ENCODE measurements at regions not wholly inside any gene's neighbourhood (a gene's known extent, or its start where the extent isn't known, plus 50 kb on each side); places are given as distances from the start of the nearest gene placed in this dataset.

DNA sequence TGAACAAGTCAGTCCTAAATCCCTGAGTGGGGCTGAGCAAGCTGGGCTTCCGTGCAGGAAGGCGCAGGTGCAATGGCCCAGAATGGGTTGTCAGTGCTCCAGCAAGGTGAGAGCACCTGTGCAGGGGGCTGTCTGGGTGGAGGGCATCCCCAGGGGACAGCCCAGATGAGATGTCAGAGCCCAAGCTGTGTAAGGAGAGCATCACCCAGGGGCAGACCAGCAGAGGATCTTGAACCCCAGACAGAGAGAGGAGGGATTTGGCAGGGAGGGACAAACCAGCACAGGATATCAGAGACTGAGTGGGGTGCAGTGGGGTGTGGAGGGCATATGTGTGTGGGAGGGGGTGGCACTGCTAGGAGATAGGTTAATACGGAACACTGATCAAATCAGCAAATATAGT, 114.9 kb upstream of the TMEM45B start:
- Histone ChIP-seq H2BK5ac (ENCODE audit: low read depth, low read length, poor library complexity, severe bottlenecking) (no peak overlapping the region), H2BK20ac (ENCODE audit: low read depth, low read length) (no peak overlapping the region), H3K4me2 (ENCODE audit: low read depth, low read length) (no peak overlapping the region), H3K9me3 (ENCODE audit: control insufficient read depth, insufficient read depth, low read length) (no peaks in the 10 kb centered on the region), H3K4me3 (ENCODE audit: insufficient read depth, low read depth, low read length) (no peak overlapping the region), H2BK15ac (ENCODE audit: low read depth, low read length) (no peak overlapping the region), H3K9ac (ENCODE audit: low read depth, low read length) (no peak overlapping the region), H3K18ac (ENCODE audit: low read depth, low read length) (no peak overlapping the region), H3K27ac (ENCODE audit: insufficient read depth, low read length) (no peak overlapping the region), H2AK5ac (ENCODE audit: low read depth, low read length) (no peak overlapping the region), H3K56ac (ENCODE audit: extremely low read depth, insufficient read depth, low read length) (no peak overlapping the region), H3K4ac (ENCODE audit: low read depth, low read length) (no peak overlapping the region), H4K5ac (ENCODE audit: low read depth, low read length) (no peak overlapping the region), H4K20me1 (ENCODE audit: insufficient read depth, low read length) (no peaks in the 10 kb centered on the region), H4K91ac (ENCODE audit: insufficient read depth, low read depth, low read length) (no peak overlapping the region), H3K14ac (replicated peaks; ENCODE audit: low read depth, low read length) (no peak overlapping the region), H3K9me1 (ENCODE audit: insufficient read depth, low read length) (no peaks in the 10 kb centered on the region), H3K23ac (ENCODE audit: low read depth, low read length) (no peak overlapping the region), H3K4me1 (ENCODE audit: control insufficient read depth, insufficient read depth, low read length) (no peaks in the 10 kb centered on the region), H2AK9ac (replicated peaks; ENCODE audit: low read depth, low read length, poor library complexity) (no peak overlapping the region), H3K79me1 (ENCODE audit: low read depth in 1 of 2, low read length in 2 of 2) (no peaks in the 10 kb centered on the region), H2BK120ac (ENCODE audit: low read depth, low read length) (no peak overlapping the region), H2AFZ (replicated peaks; ENCODE audit: low read length, poor library complexity) (no peak overlapping the region), H4K8ac (ENCODE audit: low read depth in 2 of 2, low read length in 2 of 2) (no peak overlapping the region), H3K36me3 (ENCODE audit: control insufficient read depth, insufficient read depth, low read length) (no peaks in the 10 kb centered on the region), H3K27me3 (ENCODE audit: control insufficient read depth, insufficient read depth, low read length) (peaks cover 14% of the 10 kb centered on the region)
- dilution Hi-C loops (cut with HindIII; ENCODE audit: low sequenced_read_pairs, unreplicated experiment) = no loop called here
- CTCF ChIA-PET = no interaction called here
- POLR2A ChIA-PET (ENCODE audit: unreplicated experiment) = no interaction called here
- intact Hi-C loops (cut with micrococcal nuclease) = no loop called here
- in situ Hi-C loops (cut with MboI; ENCODE audit: low sequenced_read_pairs) = no loop called here
- BruUV-seq (replicated peaks) = no TSS peak
- TF ChIP-seq, protein P1, sequence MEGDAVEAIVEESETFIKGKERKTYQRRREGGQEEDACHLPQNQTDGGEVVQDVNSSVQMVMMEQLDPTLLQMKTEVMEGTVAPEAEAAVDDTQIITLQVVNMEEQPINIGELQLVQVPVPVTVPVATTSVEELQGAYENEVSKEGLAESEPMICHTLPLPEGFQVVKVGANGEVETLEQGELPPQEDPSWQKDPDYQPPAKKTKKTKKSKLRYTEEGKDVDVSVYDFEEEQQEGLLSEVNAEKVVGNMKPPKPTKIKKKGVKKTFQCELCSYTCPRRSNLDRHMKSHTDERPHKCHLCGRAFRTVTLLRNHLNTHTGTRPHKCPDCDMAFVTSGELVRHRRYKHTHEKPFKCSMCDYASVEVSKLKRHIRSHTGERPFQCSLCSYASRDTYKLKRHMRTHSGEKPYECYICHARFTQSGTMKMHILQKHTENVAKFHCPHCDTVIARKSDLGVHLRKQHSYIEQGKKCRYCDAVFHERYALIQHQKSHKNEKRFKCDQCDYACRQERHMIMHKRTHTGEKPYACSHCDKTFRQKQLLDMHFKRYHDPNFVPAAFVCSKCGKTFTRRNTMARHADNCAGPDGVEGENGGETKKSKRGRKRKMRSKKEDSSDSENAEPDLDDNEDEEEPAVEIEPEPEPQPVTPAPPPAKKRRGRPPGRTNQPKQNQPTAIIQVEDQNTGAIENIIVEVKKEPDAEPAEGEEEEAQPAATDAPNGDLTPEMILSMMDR (conservative IDR thresholded peaks at IDR 0.05; ENCODE audit: low read depth, low read length) = no peak
- no peak for TF ChIP-seq CEBPB (IDR thresholded peaks at IDR 0.05; ENCODE audit: low read depth, low read length)
- TF ChIP-seq MAZ (IDR thresholded peaks at IDR 0.05; ENCODE audit: borderline replicate concordance, low read depth, low read length) = no peak
- no peak for TF ChIP-seq FOS (IDR thresholded peaks at IDR 0.05; ENCODE audit: low read depth, low read length)
- no peak for TF ChIP-seq MXI1 (IDR thresholded peaks at IDR 0.05; ENCODE audit: borderline replicate concordance, low read depth, low read length)
- TF ChIP-seq MAFK (IDR thresholded peaks at IDR 0.05; ENCODE audit: low read depth, low read length) = no peak
- no peak for TF ChIP-seq POLR2A (IDR thresholded peaks at IDR 0.05; ENCODE audit: low read depth, low read length)
- TF ChIP-seq, protein P2, sequence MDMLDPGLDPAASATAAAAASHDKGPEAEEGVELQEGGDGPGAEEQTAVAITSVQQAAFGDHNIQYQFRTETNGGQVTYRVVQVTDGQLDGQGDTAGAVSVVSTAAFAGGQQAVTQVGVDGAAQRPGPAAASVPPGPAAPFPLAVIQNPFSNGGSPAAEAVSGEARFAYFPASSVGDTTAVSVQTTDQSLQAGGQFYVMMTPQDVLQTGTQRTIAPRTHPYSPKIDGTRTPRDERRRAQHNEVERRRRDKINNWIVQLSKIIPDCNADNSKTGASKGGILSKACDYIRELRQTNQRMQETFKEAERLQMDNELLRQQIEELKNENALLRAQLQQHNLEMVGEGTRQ (IDR thresholded peaks at IDR 0.05; ENCODE audit: low read depth, low read length) = no peak
- TF ChIP-seq RAD21 (IDR thresholded peaks at IDR 0.05; ENCODE audit: low read length) = no peak
- TF ChIP-seq SMC3 (IDR thresholded peaks at IDR 0.05; ENCODE audit: low read depth, low read length) = no peak
- TF ChIP-seq RFX5 (IDR thresholded peaks at IDR 0.05; ENCODE audit: low read depth, low read length) = no peak
- TF ChIP-seq, protein P3, sequence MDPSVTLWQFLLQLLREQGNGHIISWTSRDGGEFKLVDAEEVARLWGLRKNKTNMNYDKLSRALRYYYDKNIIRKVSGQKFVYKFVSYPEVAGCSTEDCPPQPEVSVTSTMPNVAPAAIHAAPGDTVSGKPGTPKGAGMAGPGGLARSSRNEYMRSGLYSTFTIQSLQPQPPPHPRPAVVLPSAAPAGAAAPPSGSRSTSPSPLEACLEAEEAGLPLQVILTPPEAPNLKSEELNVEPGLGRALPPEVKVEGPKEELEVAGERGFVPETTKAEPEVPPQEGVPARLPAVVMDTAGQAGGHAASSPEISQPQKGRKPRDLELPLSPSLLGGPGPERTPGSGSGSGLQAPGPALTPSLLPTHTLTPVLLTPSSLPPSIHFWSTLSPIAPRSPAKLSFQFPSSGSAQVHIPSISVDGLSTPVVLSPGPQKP (IDR thresholded peaks at IDR 0.05; ENCODE audit: borderline replicate concordance, low read depth, low read length) = no peak
- TF ChIP-seq NFE2L2 (IDR thresholded peaks at IDR 0.05; ENCODE audit: low read depth, low read length) = no peak
- TF ChIP-seq CHD1 (IDR thresholded peaks at IDR 0.05; ENCODE audit: low read depth, low read length) = no peak
- TF ChIP-seq RCOR1 (IDR thresholded peaks at IDR 0.05; ENCODE audit: insufficient replicate concordance, low read length) = no peak
- TF ChIP-seq BHLHE40 (IDR thresholded peaks at IDR 0.05; ENCODE audit: low read depth, low read length) = no peak
- ATAC-seq (ENCODE audit: low read depth) (no peak), DNase-seq (no peak)
- WGBS, 2 experiments (ENCODE audit: extremely low coverage in 2 of 2, insufficient read length in 1 of 2) = no CpG with 5 or more reads among the region's 3 CpGs

Measured in IMR-90 (cell line).